IMR-90 (cell line): ENCODE measurements at regions not wholly inside any gene's neighbourhood (a gene's known extent, or its start where the extent isn't known, plus 50 kb on each side); places are given as distances from the start of the nearest gene placed in this dataset.
"Not testable (repeated sequence)": the region's sequence is repeated elsewhere in the genome, so short reads cannot be mapped to it uniquely, and the experiment has no call there.

Source experiments
- ATAC-seq: fragments of 200-7000 bp; cut with Tn5 transposase; 2 replicates; pipeline ENCODE4 v1.9.1; 2020; ENCODE audit warnings: low read depth, mild to moderate bottlenecking, moderate library complexity
- BruUV-seq: library from RNA; stranded (reverse); fragments of 400-500 nt; replicated peaks from 2 replicates; lab custom pipeline; 2021; lab: Mats Ljungman, UMichigan
- CTCF ChIA-PET: fragments of 300-600 bp; formaldehyde crosslinking; extraction: SDS; loops from one replicate; lab custom pipeline; 2021; ENCODE audit warnings: antibody characterized with exemption; lab: Yijun Ruan, JAX
- POLR2A ChIA-PET: fragments of 300-600 bp; sonication (Branson Sonifier 250); formaldehyde crosslinking; loops from one replicate; lab custom pipeline; 2022; ENCODE audit warnings: antibody characterized with exemption; ENCODE audit not compliant: unreplicated experiment; lab: Charles Lee
- DNase-seq: peaks from one replicate; pipeline ENCODE4 v3.0.0; 2013
- H2AFZ ChIP-seq: replicated peaks from 2 replicates; pipeline ENCODE3; 2013; ENCODE audit warnings: low read length, mild to moderate bottlenecking; ENCODE audit not compliant: poor library complexity
- H2AK5ac ChIP-seq: 2 replicates; pipeline ENCODE4 v1.6.1; 2013; ENCODE audit warnings: low read depth, low read length, inconsistent platforms
- H2AK9ac ChIP-seq: replicated peaks from 2 replicates; pipeline ENCODE3; 2013; ENCODE audit warnings: mild to moderate bottlenecking, low read depth, low read length, moderate library complexity; ENCODE audit not compliant: poor library complexity
- H2BK120ac ChIP-seq: 2 replicates; pipeline ENCODE4 v1.6.1; 2013; ENCODE audit warnings: low read depth, low read length, inconsistent platforms
- H2BK15ac ChIP-seq: 3 replicates; pipeline ENCODE4 v1.6.1; 2013; ENCODE audit warnings: low read depth, low read length, inconsistent platforms
- H2BK20ac ChIP-seq: 2 replicates; pipeline ENCODE4 v1.6.1; 2013; ENCODE audit warnings: low read depth, mild to moderate bottlenecking, inconsistent platforms, low read length, moderate library complexity
- H2BK5ac ChIP-seq: 2 replicates; pipeline ENCODE4 v1.6.1; 2013; ENCODE audit warnings: mild to moderate bottlenecking, low read depth, low read length, inconsistent platforms; ENCODE audit not compliant: poor library complexity, severe bottlenecking
- H3K14ac ChIP-seq: replicated peaks from 2 replicates; pipeline ENCODE4 v1.6.1; 2013; ENCODE audit warnings: low read depth, low read length, inconsistent platforms
- H3K18ac ChIP-seq: 2 replicates; pipeline ENCODE4 v1.6.1; 2013; ENCODE audit warnings: low read depth, low read length, control low read depth
- H3K23ac ChIP-seq: 2 replicates; pipeline ENCODE4 v1.6.1; 2013; ENCODE audit warnings: low read depth, low read length, inconsistent platforms
- H3K27ac ChIP-seq: 2 replicates; pipeline ENCODE4 v1.5.1; 2013; ENCODE audit warnings: mild to moderate bottlenecking, control low read depth, low read length; ENCODE audit not compliant: insufficient read depth
- H3K27me3 ChIP-seq: 2 replicates; pipeline ENCODE4 v1.6.1; 2013; ENCODE audit warnings: low read length; ENCODE audit not compliant: control insufficient read depth, insufficient read depth
- H3K36me3 ChIP-seq: 2 replicates; pipeline ENCODE4 v1.6.1; 2013; ENCODE audit warnings: low read length, mixed read lengths; ENCODE audit not compliant: control insufficient read depth, insufficient read depth
- H3K4ac ChIP-seq: 2 replicates; pipeline ENCODE4 v1.6.1; 2013; ENCODE audit warnings: low read depth, low read length, inconsistent platforms
- H3K4me1 ChIP-seq: 2 replicates; pipeline ENCODE4 v1.6.1; 2013; ENCODE audit warnings: low read length, mixed read lengths; ENCODE audit not compliant: control insufficient read depth, insufficient read depth
- H3K4me2 ChIP-seq: 2 replicates; pipeline ENCODE4 v1.6.1; 2013; ENCODE audit warnings: low read depth, mild to moderate bottlenecking, control low read depth, low read length, moderate library complexity
- H3K4me3 ChIP-seq: 2 replicates; pipeline ENCODE4 v1.5.1; 2013; ENCODE audit warnings: low read depth, mild to moderate bottlenecking, control low read depth, low read length, moderate library complexity; ENCODE audit not compliant: insufficient read depth
- H3K56ac ChIP-seq: 2 replicates; pipeline ENCODE4 v1.6.1; 2013; ENCODE audit warnings: low read length, inconsistent platforms; ENCODE audit not compliant: insufficient read depth; ENCODE audit errors: extremely low read depth
- H3K79me1 ChIP-seq, 2 experiments: 2 replicates each; pipeline ENCODE4 v1.6.1; 2013; ENCODE audit warnings: low read length in 2 of 2, inconsistent platforms in 1 of 2, low read depth in 1 of 2
- H3K9ac ChIP-seq: 2 replicates; pipeline ENCODE4 v1.6.1; 2013; ENCODE audit warnings: low read depth, low read length, control low read depth
- H3K9me1 ChIP-seq: 2 replicates; pipeline ENCODE4 v1.6.1; 2013; ENCODE audit warnings: low read length, inconsistent platforms; ENCODE audit not compliant: insufficient read depth
- H3K9me3 ChIP-seq: 2 replicates; pipeline ENCODE4 v1.6.1; 2013; ENCODE audit warnings: low read length; ENCODE audit not compliant: control insufficient read depth, insufficient read depth
- H4K20me1 ChIP-seq: 2 replicates; pipeline ENCODE4 v1.6.1; 2013; ENCODE audit warnings: low read length, inconsistent platforms; ENCODE audit not compliant: insufficient read depth
- H4K5ac ChIP-seq: 2 replicates; pipeline ENCODE4 v1.6.1; 2013; ENCODE audit warnings: mild to moderate bottlenecking, low read depth, low read length, control low read depth
- H4K8ac ChIP-seq, 2 experiments: 2 replicates each; pipeline ENCODE4 v1.6.1; 2013; ENCODE audit warnings: low read depth in 2 of 2, low read length in 2 of 2, control low read depth in 1 of 2, inconsistent platforms in 1 of 2
- H4K91ac ChIP-seq: 2 replicates; pipeline ENCODE4 v1.6.1; 2013; ENCODE audit warnings: low read depth, low read length, inconsistent platforms; ENCODE audit not compliant: insufficient read depth
- WGBS, 2 experiments: methylation state at CpG; one replicate each; pipeline versions ENCODE4 v1.1.5 to v1.1.7; 2013; ENCODE audit warnings: missing lambda C conversion rate in 2 of 2; ENCODE audit not compliant: insufficient read length in 1 of 2; ENCODE audit errors: extremely low coverage in 2 of 2; 5-methylcytosine and 5-hydroxymethylcytosine counted together
- dilution Hi-C: fragments of 300-500 bp; cut with HindIII; formaldehyde crosslinking; loops from one replicate; pipeline ENCODE4 v1.14.3; 2018; ENCODE audit warnings: low sequenced_read_pairs; ENCODE audit not compliant: unreplicated experiment
- in situ Hi-C: fragments of 300-500 bp; cut with MboI; formaldehyde crosslinking; loops from 3 replicates; pipeline ENCODE4 v1.14.3; 2019; ENCODE audit warnings: low sequenced_read_pairs, inconsistent platforms, mixed read lengths
- intact Hi-C: fragments of 100-400 bp; cut with micrococcal nuclease; formaldehyde crosslinking; loops from 2 replicates; pipeline ENCODE4 v1.10.0; 2022

GRCh38 chr18:969311-969710, 64.6 kb downstream of the ADCYAP1 start:
- H3K36me3 ChIP-seq, BruUV-seq, H2AK5ac ChIP-seq, CTCF ChIA-PET, H3K27me3 ChIP-seq, H3K9me1 ChIP-seq, H3K9me3 ChIP-seq, H4K20me1 ChIP-seq, H3K14ac ChIP-seq, H4K5ac ChIP-seq, H2BK5ac ChIP-seq, H3K4me1 ChIP-seq, H2AFZ ChIP-seq, POLR2A ChIA-PET, DNase-seq, dilution Hi-C loops, H3K4me3 ChIP-seq, H2BK120ac ChIP-seq, H3K27ac ChIP-seq, H3K4ac ChIP-seq, H4K8ac ChIP-seq, H3K4me2 ChIP-seq, H2AK9ac ChIP-seq, H2BK20ac ChIP-seq, ATAC-seq, H2BK15ac ChIP-seq, H3K9ac ChIP-seq, H4K91ac ChIP-seq, H3K18ac ChIP-seq, H3K56ac ChIP-seq, H3K23ac ChIP-seq, H3K79me1 ChIP-seq, in situ Hi-C loops: not testable (repeated sequence)
- intact Hi-C loops: loop anchor here (10.0 kb wide), 1 partner anchor 1575 kb away; no protein-coding TSS in a partner anchor
- WGBS, 2 experiments: no CpG with 5 or more reads among the region's 3 CpGs

- DNase-seq, H3K36me3 ChIP-seq, H2BK5ac ChIP-seq, H4K8ac ChIP-seq, H3K9me3 ChIP-seq, H3K18ac ChIP-seq, H2BK15ac ChIP-seq, H3K23ac ChIP-seq, ATAC-seq, H3K27me3 ChIP-seq, H2BK20ac ChIP-seq, H2BK120ac ChIP-seq, H3K27ac ChIP-seq, CTCF ChIA-PET, H3K56ac ChIP-seq, H4K91ac ChIP-seq, H2AK5ac ChIP-seq, H2AFZ ChIP-seq, H2AK9ac ChIP-seq, H3K9me1 ChIP-seq, H3K9ac ChIP-seq, H3K4me3 ChIP-seq, dilution Hi-C loops, H3K79me1 ChIP-seq, in situ Hi-C loops, H3K4me2 ChIP-seq, POLR2A ChIA-PET, H4K20me1 ChIP-seq, intact Hi-C loops, H4K5ac ChIP-seq, H3K4ac ChIP-seq, H3K4me1 ChIP-seq, BruUV-seq, H3K14ac ChIP-seq: not testable (repeated sequence)
- WGBS, 2 experiments: no CpG with 5 or more reads among the region's 6 CpGs
Measured at GRCh38 chr18:974606-975005, 69.9 kb downstream of the ADCYAP1 start.
